ENCODE measurements at regions not wholly inside any gene's neighbourhood (a gene's known extent, or its start where the extent isn't known, plus 50 kb on each side); places are given as distances from the start of the nearest gene placed in this dataset.

DNA sequence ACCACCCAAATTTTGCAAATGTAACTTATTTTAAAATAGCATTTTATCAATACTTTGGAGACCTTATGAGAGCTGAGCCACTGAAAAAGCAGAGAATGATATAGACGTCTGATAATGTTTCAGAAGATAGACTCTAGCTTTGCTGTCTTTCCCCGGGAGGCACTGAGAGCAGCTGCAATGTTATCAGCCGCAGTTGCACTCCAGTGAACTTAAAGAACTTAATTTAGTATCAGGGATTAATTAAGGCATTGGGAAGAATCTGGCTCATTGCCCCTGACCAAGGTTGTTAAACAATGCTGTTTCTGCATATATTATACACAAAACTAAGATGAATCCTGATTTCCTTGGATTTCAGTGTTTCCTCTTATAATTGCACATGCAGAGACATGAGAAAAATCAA, 75.7 kb upstream of the SGCG start:
- TF ChIP-seq, protein P1, sequence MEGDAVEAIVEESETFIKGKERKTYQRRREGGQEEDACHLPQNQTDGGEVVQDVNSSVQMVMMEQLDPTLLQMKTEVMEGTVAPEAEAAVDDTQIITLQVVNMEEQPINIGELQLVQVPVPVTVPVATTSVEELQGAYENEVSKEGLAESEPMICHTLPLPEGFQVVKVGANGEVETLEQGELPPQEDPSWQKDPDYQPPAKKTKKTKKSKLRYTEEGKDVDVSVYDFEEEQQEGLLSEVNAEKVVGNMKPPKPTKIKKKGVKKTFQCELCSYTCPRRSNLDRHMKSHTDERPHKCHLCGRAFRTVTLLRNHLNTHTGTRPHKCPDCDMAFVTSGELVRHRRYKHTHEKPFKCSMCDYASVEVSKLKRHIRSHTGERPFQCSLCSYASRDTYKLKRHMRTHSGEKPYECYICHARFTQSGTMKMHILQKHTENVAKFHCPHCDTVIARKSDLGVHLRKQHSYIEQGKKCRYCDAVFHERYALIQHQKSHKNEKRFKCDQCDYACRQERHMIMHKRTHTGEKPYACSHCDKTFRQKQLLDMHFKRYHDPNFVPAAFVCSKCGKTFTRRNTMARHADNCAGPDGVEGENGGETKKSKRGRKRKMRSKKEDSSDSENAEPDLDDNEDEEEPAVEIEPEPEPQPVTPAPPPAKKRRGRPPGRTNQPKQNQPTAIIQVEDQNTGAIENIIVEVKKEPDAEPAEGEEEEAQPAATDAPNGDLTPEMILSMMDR (IDR thresholded peaks at IDR 0.05) = no peak
- TF ChIP-seq POLR2A (IDR thresholded peaks at IDR 0.05) = no peak
